ENCODE measurements at regions not wholly inside any gene's neighbourhood (a gene's known extent, or its start where the extent isn't known, plus 50 kb on each side); places are given as distances from the start of the nearest gene placed in this dataset.

- TF ChIP-seq CTCF (IDR thresholded peaks at IDR 0.05) (no peak), POLR2A (IDR thresholded peaks at IDR 0.05) (no peak), POLR2AphosphoS5 (IDR thresholded peaks at IDR 0.05) (no peak), EP300 (IDR thresholded peaks at IDR 0.05) (no peak)
Observed at GRCh38 chr1:184150776-184151531, 99.4 kb downstream of the TSEN15 start.

Data from suprapubic skin (tissue), 4 donors.